ENCODE measurements at regions not wholly inside any gene's neighbourhood (a gene's known extent, or its start where the extent isn't known, plus 50 kb on each side); places are given as distances from the start of the nearest gene placed in this dataset.

DNA sequence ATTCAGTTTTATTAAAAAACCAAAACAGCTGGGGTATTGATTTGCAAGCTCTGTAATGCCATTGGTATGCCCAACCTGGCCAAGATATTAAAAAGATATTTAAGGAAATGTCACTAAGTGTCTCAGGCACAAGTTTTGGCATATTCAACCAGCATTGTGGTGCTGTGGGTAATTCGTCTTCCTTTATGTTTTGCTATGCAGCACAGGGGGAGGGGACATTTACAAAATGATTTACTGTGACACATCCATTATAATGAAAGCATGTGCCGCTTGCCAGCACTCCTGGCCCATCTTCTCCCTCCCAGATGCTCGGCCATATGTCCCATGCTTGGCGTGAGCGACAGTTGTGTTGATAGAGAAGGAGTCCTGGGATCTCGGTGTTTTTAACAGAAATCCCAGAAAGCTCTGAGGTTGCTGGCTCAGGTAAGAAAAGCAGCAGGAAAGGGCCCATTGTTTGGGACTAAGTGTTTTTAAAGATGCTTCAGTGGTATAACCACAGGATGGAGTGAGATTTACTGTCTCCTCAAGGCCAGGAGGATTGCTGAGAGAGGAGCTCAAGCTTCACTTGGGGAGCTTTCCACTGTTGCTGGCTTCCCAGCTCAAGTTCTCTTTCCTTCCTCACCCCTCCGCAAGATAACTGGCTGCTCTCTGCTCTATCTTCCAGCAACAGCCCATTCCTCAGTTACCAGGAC, 158.2 kb upstream of the TSC22D2 start:
- no peak for TF ChIP-seq CTCF (IDR thresholded peaks at IDR 0.05; ENCODE audit: unreplicated experiment)
- no peak overlapping the region for H3K4me3 Mint-ChIP-seq (ENCODE audit: unreplicated experiment)
- no peaks in the 10 kb centered on the region for H3K9me3 Mint-ChIP-seq (ENCODE audit: unreplicated experiment)
- H3K27ac Mint-ChIP-seq (ENCODE audit: low read depth, unreplicated experiment) = no peak overlapping the region
- H3K4me1 Mint-ChIP-seq (ENCODE audit: insufficient read depth, unreplicated experiment) = peaks cover 12% of the 10 kb centered on the region
- no peaks in the 10 kb centered on the region for H3K27me3 Mint-ChIP-seq (ENCODE audit: insufficient read depth, unreplicated experiment)
- CTCF ChIA-PET = interaction anchor here (0.6 to 10.6 kb wide), 3 partner anchors 10 to 248 kb away, joined by 3 to 85 read pairs (median 7); no protein-coding TSS in a partner anchor
- H3K36me3 Mint-ChIP-seq (ENCODE audit: insufficient read depth, unreplicated experiment) = no peaks in the 10 kb centered on the region
- DNase-seq (ENCODE audit: unreplicated experiment) = no peak
- intact Hi-C loops (cut with micrococcal nuclease) = no loop called here
- POLR2A ChIA-PET = interaction anchor here (0.6 kb wide), 1 partner anchor 18 kb away, joined by 3 read pairs; no protein-coding TSS in a partner anchor
- BruUV-seq (replicated peaks) = no TSS peak

GRCh38 chr3:150248888-150249681, 159.0 kb upstream of the TSC22D2 start:
- Mint-ChIP-seq H3K27me3 (ENCODE audit: insufficient read depth, unreplicated experiment) (no peaks in the 10 kb centered on the region), H3K4me3 (ENCODE audit: unreplicated experiment) (no peak overlapping the region), H3K9me3 (ENCODE audit: unreplicated experiment) (no peaks in the 10 kb centered on the region), H3K4me1 (ENCODE audit: insufficient read depth, unreplicated experiment) (peaks cover 8% of the 10 kb centered on the region), H3K36me3 (ENCODE audit: insufficient read depth, unreplicated experiment) (no peaks in the 10 kb centered on the region), H3K27ac (ENCODE audit: low read depth, unreplicated experiment) (peak overlapping the region; percentile 77)
- TF ChIP-seq CTCF (IDR thresholded peaks at IDR 0.05; ENCODE audit: unreplicated experiment) = no peak
- POLR2A ChIA-PET = interaction anchor here (0.6 kb wide), 2 partner anchors 155 to 1149 kb away, joined by 3 read pairs; no protein-coding TSS in a partner anchor
- BruUV-seq (replicated peaks) = no TSS peak
- CTCF ChIA-PET = interaction anchor here (0.6 to 10.6 kb wide), 4 partner anchors 9 to 1707 kb away, joined by 4 to 85 read pairs (median 7); no protein-coding TSS in a partner anchor
- no peak for DNase-seq (ENCODE audit: unreplicated experiment)
- intact Hi-C loops (cut with micrococcal nuclease) = no loop called here

- H3K36me3 Mint-ChIP-seq (ENCODE audit: insufficient read depth, unreplicated experiment) = no peaks in the 10 kb centered on the region
- BruUV-seq (replicated peaks) = no TSS peak
- intact Hi-C loops (cut with micrococcal nuclease) = no loop called here
- H3K27ac Mint-ChIP-seq (ENCODE audit: low read depth, unreplicated experiment) = peak overlapping the region; percentile 77
- no peak for TF ChIP-seq CTCF (IDR thresholded peaks at IDR 0.05; ENCODE audit: unreplicated experiment)
- H3K4me1 Mint-ChIP-seq (ENCODE audit: insufficient read depth, unreplicated experiment) = peaks cover 8% of the 10 kb centered on the region
- ChIA-PET CTCF (interaction anchor here (0.6 to 10.6 kb wide), 4 partner anchors 9 to 1708 kb away, joined by 4 to 85 read pairs (median 7); no protein-coding TSS in a partner anchor), POLR2A (interaction anchor here (0.6 to 0.9 kb wide), 3 partner anchors 9 to 1150 kb away, joined by 3 read pairs; no protein-coding TSS in a partner anchor)
- H3K9me3 Mint-ChIP-seq (ENCODE audit: unreplicated experiment) = no peaks in the 10 kb centered on the region
- no peaks in the 10 kb centered on the region for H3K27me3 Mint-ChIP-seq (ENCODE audit: insufficient read depth, unreplicated experiment)
- no peak overlapping the region for H3K4me3 Mint-ChIP-seq (ENCODE audit: unreplicated experiment)
- DNase-seq (ENCODE audit: unreplicated experiment) = no peak
These were observed 159.8 kb upstream of the TSC22D2 start for GRCh38 chr3:150248116-150248887.
